GM12864 (cell line): ENCODE measurements at regions not wholly inside any gene's neighbourhood (a gene's known extent, or its start where the extent isn't known, plus 50 kb on each side); places are given as distances from the start of the nearest gene placed in this dataset.

Source experiments
- DNase-seq: peaks from one replicate; pipeline ENCODE4 v3.0.0-alpha.2; 2011; ENCODE audit warnings: low read depth
- H3K4me3 ChIP-seq: 2 replicates; pipeline ENCODE4 v1.5.1; 2011; ENCODE audit warnings: mild to moderate bottlenecking, low read depth, low read length, control low read depth
- CTCF ChIP-seq: IDR thresholded peaks from 2 replicates; pipeline ENCODE4 v1.5.1; 2011; ENCODE audit warnings: low read depth, mild to moderate bottlenecking, moderate library complexity, low read length, control low read depth, inconsistent platforms; ENCODE audit errors: missing control alignments

- no peak overlapping the region for H3K4me3 ChIP-seq
- no peak for TF ChIP-seq CTCF
- DNase-seq, result no peak
These were observed 255.8 kb downstream of the RHOU start for GRCh38 chr1:228990906-228991569.

- no peak for TF ChIP-seq CTCF
- no peak for DNase-seq
- H3K4me3 ChIP-seq, result no peak overlapping the region
These were observed 256.8 kb downstream of the RHOU start for GRCh38 chr1:228992044-228992443.

GRCh38 chr1:228992907-228993535 lies 257.7 kb downstream of the RHOU start:
- no peak for TF ChIP-seq CTCF
- no peak overlapping the region for H3K4me3 ChIP-seq
- DNase-seq, result no peak

DNA sequence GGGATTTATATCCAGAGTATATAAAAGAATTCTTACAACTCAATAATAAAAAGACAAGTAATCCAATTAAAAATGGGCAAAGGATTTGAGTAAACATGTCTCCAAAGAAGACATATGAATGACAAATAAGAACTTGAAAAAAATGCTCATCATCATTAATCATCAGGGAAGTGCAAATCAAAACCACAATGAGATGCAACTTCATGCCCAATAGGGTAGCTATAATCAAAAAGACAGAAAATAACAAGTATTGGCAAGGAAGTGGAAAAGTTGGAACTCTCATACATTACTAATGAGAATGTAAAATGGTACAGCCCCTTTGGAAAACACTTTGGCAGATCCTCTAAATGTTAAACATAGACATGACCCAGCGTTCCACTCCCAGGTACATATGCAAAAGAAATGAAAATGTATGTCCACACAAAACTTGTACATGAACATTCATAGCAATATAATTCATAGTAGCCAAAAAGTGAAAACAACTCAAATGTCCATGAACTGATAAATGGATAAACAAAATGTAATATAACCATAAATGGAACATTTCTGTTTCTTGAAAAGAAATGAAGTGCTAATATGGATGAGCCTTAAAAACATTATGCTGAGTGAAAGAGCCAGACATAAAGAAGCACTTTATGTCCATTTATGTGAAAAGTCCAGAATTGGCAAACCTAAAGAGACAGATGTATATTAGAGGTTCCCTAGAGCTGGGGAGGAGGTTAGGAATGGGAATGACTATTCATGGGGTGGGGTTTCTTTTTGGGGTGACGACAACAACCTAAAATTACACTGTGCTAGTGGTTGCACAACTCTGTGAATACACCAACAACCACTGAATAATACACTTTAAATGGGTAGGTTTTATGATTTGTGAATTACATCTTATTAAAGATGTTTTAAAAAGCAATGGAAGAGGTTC lies 259.7 kb downstream of the RHOU start:
- no peak for DNase-seq
- no peak for TF ChIP-seq CTCF

GRCh38 chr1:228996281-228996680 lies 261.0 kb downstream of the RHOU start:
- no peak for TF ChIP-seq CTCF
- no peak for DNase-seq

More for the DNA sequence above, 259.7 kb downstream of the RHOU start:
- no peak overlapping the region for H3K4me3 ChIP-seq

GRCh38 chr1:228997721-228998144 lies 262.5 kb downstream of the RHOU start:
- TF ChIP-seq CTCF, result no peak
- no peak for DNase-seq
- no peak overlapping the region for H3K4me3 ChIP-seq

More at GRCh38 chr1:228996281-228996680, 261.0 kb downstream of the RHOU start:
- H3K4me3 ChIP-seq, result no peak overlapping the region
